ENCODE measurements at regions not wholly inside any gene's neighbourhood (a gene's known extent, or its start where the extent isn't known, plus 50 kb on each side); places are given as distances from the start of the nearest gene placed in this dataset.
A peak's percentile ranks its signal among the peaks of the same experiment; 100 is the strongest.

DNA sequence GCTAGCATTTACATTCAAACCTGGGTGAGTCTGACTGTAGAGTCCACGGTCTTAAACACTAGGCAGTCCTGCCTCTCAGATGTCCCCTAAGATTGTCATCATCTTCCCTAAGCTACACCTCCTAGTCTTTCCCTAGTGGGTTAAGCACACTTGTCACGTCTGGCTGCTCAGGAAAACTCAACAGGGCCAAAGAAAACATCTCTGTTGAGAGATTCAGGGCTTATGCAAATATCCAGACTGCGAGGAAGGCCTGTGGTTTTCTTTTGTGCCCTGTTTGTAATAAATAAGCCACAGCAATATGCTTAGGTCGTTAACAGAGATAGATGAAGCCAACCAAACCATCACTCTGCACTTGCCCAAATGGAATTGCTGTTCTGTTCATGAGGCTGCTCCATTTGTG is 472.6 kb upstream of the DEPDC1 start:
- DNase-seq = peak; percentile 26

DNA sequence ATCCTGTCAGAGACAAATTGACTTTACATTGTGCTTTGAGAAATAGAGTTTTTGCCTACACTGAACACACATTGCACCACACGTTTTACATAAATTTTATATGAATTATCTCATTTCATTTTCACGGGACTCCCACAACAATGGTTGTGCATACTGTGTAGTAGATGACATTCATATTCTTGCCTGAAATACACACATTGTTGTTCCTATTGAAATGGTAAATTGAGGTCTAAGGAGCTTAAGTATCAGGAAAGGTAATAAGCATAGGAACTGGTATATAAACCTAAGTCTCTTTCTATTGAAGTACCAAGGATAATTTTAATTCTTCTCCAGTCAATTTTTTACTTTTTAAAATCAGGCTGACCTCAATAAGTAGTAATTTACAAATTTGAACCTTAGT is 473.7 kb upstream of the DEPDC1 start:
- no peak for DNase-seq

GRCh38 chr1:68973459-68974244 is 476.8 kb upstream of the DEPDC1 start:
- DNase-seq = no peak

- DNase-seq = no peak
These were observed 477.6 kb upstream of the DEPDC1 start for GRCh38 chr1:68974447-68974846.

GRCh38 chr1:68975212-68975933 is 478.5 kb upstream of the DEPDC1 start:
- peak; percentile 11 for DNase-seq

DNA sequence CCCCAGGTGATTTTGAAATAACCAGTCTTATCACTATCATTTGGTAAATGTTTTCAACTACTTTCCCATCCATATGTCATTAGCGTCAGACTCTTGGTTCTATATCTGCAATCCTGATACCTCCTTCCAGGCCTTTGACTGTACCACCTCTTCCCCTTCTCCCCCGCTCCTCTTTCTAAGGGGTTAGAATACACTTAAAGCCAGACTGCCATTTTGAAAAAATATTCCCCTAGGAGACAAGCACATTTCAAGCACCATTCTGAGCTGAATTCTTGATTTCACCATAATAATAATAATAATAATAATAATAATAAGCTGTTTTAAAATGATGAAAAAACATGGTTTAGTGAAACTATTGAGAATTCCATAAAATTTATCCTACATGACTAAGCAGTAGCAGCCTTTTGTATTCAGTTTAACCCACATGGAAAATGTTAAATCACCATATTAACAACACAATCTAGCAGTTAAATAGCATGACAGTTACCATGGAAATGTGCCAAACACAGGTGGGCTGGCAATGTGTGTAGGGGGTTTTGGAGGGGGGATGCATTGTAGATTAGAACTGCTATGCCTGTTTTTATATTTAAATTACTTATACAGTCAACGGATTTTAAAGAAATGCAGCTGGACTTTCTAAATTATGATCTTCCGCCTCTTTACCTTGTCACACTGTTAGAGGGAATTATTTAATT is 480.2 kb upstream of the DEPDC1 start:
- no peak for DNase-seq

DNA sequence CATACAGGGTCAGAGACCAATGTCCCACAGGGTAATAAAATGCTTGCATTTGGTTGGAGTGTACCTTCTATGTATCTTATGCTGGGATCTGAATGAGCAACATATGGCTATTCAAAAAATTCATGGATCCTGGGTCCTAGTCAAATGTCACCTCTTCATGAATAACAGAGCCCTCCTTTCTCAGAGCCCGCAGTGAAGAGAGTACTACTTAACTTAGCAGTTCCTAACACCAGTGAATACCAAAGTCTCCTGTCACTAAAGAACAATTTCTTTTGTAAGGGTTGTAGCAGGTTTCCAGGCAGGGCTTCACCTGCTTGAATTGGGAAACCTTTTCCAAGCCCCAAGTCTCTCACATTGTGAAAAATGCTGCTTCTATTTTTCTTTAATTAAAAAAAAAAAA is 483.0 kb upstream of the DEPDC1 start:
- DNase-seq = no peak

- no peak for DNase-seq
These were observed 487.4 kb upstream of the DEPDC1 start for GRCh38 chr1:68984289-68984688.

DNA sequence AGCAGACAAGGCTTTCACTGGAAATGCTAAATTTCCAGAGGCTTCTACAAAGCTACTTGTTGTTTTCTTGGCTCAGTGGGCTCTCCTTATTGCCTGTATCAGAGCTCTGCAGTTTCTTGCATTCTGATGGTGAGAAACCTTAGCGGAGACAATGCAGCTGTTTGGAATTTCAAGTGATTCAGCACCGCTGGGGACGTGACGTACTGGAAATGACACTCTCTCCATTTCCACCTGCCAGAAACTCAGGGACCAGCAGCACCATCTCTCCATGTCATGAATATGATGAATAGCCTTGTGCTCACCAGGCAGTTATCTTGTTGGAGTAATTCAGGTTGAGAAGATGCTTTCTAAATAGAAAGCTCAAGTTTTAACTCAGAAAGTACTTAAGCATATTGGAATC is 497.2 kb upstream of the DEPDC1 start:
- no peak for DNase-seq

GRCh38 chr1:69016468-69016867 is 519.6 kb upstream of the DEPDC1 start:
- DNase-seq = no peak

- no peak for DNase-seq
These were observed 532.8 kb upstream of the DEPDC1 start for GRCh38 chr1:69029649-69030048.

- DNase-seq = no peak
These were observed 529.3 kb upstream of the LRRC7 start for GRCh38 chr1:69038379-69038778.

GRCh38 chr1:69045572-69045971 is 522.1 kb upstream of the LRRC7 start:
- DNase-seq = no peak

DNA sequence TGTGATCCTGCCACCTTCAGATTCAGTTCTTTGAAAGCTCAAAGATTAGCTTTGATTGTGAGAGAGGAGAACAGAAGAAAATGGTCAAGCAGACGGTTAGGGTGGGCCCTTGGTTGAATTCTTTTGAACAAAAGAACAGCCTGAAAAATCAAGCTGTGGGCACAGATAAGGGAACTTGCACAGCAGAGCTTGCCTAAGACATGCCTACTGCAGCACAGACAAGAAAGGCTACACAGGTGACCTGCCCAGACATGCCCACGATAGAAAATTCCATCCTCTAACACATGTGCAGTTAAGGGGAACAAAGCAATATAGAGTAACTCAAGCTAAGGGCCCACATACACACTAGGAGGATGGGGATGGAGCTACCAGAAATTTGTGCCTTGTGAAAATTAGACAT is 512.5 kb upstream of the LRRC7 start:
- DNase-seq = no peak

- DNase-seq = no peak
These were observed 509.3 kb upstream of the LRRC7 start for GRCh38 chr1:69058454-69058853.

DNA sequence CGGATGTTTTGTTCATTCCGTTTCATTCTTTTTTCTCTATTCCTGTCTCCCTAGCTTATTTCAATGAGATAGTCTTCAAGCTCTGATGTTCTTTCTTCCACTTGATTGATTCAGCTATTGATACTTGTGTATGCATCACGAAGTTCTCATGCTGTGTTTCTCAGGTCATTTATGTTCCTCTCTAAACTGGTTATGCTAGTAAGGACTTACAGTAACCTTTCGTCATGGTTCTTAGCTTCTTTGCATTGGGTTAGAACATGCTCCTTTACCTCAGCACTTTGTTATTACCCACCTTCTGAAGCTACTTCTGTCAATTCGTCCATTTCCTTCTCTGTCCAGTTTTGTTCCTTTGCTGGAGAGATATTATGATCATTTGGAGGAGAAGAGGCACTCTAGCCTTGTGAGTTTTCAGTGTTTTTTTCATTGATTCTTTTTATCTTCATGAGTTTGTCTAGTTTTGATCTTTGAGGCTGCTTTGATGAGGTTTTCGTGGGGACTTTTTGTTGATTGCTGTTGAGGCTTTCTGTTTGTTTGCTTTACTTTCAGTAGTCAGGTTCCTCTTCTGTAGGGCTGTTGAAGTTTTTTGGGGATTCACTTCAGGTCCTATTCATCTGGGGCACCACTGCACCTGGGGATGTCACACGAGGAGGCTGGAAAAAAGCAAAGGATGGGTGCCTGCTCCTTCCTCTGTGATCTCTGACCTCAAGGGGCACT is 496.9 kb upstream of the LRRC7 start:
- no peak for DNase-seq

GRCh38 chr1:69073176-69073575 is 494.5 kb upstream of the LRRC7 start:
- no peak for DNase-seq

GRCh38 chr1:69076631-69077030 is 491.1 kb upstream of the LRRC7 start:
- no peak for DNase-seq

GRCh38 chr1:69077198-69077597 is 490.5 kb upstream of the LRRC7 start:
- no peak for DNase-seq

DNA sequence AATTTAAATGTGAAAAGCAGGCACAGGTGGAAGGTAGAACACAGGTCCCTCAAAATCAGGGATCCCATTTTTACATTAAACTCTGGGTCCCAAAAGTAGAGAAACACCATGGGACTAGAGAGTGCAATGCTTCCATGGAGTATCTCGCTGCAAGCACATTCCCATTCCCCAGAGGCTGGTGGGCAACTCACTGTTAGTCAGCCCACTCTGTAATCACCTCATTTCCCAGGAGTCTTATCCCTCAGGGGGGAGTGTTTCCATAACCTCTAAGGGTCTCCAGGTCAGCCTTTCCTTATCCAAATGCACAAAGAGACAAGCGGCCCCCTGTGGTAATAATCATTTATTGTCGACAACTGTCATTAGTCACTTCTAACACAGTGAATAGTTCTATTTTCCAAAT is 490.1 kb upstream of the LRRC7 start:
- DNase-seq = no peak

- DNase-seq = no peak
These were observed 486.1 kb upstream of the LRRC7 start for GRCh38 chr1:69081668-69082067.

DNA sequence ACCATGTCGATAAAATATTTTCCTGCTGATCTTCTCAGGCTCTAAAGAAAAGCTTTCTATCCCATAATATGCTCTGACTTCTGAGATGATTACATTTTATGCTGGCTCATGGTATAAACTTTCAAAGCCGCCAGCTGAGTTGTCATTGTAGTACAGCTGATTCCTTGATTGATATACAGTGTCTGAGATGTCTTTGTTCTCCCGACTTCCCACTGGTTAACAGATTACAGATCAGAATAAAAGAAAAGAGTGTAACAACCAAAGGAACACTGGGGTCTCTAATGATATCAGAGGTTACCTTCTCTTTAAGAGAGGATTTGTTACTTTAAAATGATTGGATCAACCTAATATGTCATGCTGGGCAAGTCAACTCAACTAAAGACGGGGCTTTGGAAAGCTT is 485.4 kb upstream of the LRRC7 start:
- DNase-seq = no peak

DNA sequence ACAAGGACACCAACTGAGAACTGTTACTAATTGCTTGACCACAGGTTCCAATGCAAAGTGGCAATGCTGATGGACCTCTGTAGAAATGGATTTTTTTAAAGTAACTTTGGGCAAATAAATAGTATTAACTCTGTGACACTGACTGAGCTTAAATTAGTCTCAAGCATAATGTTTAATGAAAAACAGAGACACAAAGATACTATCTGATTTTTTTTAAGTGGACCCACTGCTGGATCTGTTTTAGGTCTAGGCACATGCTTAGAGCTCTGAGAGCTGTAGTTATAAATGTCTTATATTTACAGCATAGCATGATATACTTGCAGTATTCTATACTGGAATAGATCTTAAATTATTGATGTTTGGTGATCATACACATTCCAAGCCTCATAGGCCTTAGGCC is 481.6 kb upstream of the LRRC7 start:
- DNase-seq = no peak
